ENCODE measurements at regions not wholly inside any gene's neighbourhood (a gene's known extent, or its start where the extent isn't known, plus 50 kb on each side); places are given as distances from the start of the nearest gene placed in this dataset.

- Mint-ChIP-seq H3K4me1 (ENCODE audit: low read depth) (peaks cover 2% of the 10 kb centered on the region), H3K36me3 (ENCODE audit: low read depth) (no peaks in the 10 kb centered on the region), H3K9me3 (no peaks in the 10 kb centered on the region), H3K4me3 (no peak overlapping the region), H3K27me3 (no peaks in the 10 kb centered on the region), H3K27ac (peak overlapping the region; percentile 89)
- DNase-seq (peak; percentile 29), ATAC-seq (peak; percentile 89)
- no peak for TF ChIP-seq CTCF (IDR thresholded peaks at IDR 0.05)
- CTCF ChIA-PET = no interaction called here
- intact Hi-C loops (cut with micrococcal nuclease) = no loop called here
- POLR2A ChIA-PET = interaction anchor here (0.7 kb wide), 1 partner anchor 298 kb away, joined by 3 read pairs; no protein-coding TSS in a partner anchor
Observed at GRCh38 chr2:12127638-12128037, 381.2 kb downstream of the LPIN1 start.

- Mint-ChIP-seq H3K36me3 (ENCODE audit: low read depth) (no peaks in the 10 kb centered on the region), H3K9me3 (peaks cover under 1% of the 10 kb centered on the region), H3K4me1 (ENCODE audit: low read depth) (no peaks in the 10 kb centered on the region), H3K27me3 (no peaks in the 10 kb centered on the region), H3K27ac (no peak overlapping the region), H3K4me3 (no peak overlapping the region)
- no peak for TF ChIP-seq CTCF (IDR thresholded peaks at IDR 0.05)
- CTCF ChIA-PET = no interaction called here
- no peak for ATAC-seq
- intact Hi-C loops (cut with micrococcal nuclease) = no loop called here
- POLR2A ChIA-PET = no interaction called here
- DNase-seq = no peak
Observed at GRCh38 chr2:12131975-12132374, 385.5 kb downstream of the LPIN1 start.

GRCh38 chr2:12141618-12142258, 395.3 kb downstream of the LPIN1 start:
- no peaks in the 10 kb centered on the region for H3K27me3 Mint-ChIP-seq
- H3K9me3 Mint-ChIP-seq = peaks cover 5% of the 10 kb centered on the region
- ATAC-seq (no peak), DNase-seq (no peak)
- intact Hi-C loops (cut with micrococcal nuclease) = no loop called here
- ChIA-PET POLR2A (no interaction called here), CTCF (no interaction called here)
- H3K4me3 Mint-ChIP-seq = no peak overlapping the region
- no peak overlapping the region for H3K27ac Mint-ChIP-seq
- TF ChIP-seq CTCF (IDR thresholded peaks at IDR 0.05) = no peak
- peaks cover 2% of the 10 kb centered on the region for H3K4me1 Mint-ChIP-seq (ENCODE audit: low read depth)
- H3K36me3 Mint-ChIP-seq (ENCODE audit: low read depth) = no peaks in the 10 kb centered on the region

- TF ChIP-seq CTCF (IDR thresholded peaks at IDR 0.05) = no peak
- H3K4me1 Mint-ChIP-seq (ENCODE audit: low read depth) = no peaks in the 10 kb centered on the region
- no peak for ATAC-seq
- DNase-seq = no peak
- H3K36me3 Mint-ChIP-seq (ENCODE audit: low read depth) = no peaks in the 10 kb centered on the region
- H3K4me3 Mint-ChIP-seq = no peak overlapping the region
- intact Hi-C loops (cut with micrococcal nuclease) = no loop called here
- no peaks in the 10 kb centered on the region for H3K9me3 Mint-ChIP-seq
- no peak overlapping the region for H3K27ac Mint-ChIP-seq
- H3K27me3 Mint-ChIP-seq = no peaks in the 10 kb centered on the region
- ChIA-PET CTCF (no interaction called here), POLR2A (no interaction called here)
Observed at GRCh38 chr2:12151716-12152115, 405.3 kb downstream of the LPIN1 start.

GRCh38 chr2:12152888-12153287, 406.5 kb downstream of the LPIN1 start:
- no peak overlapping the region for H3K27ac Mint-ChIP-seq
- H3K4me1 Mint-ChIP-seq (ENCODE audit: low read depth) = no peaks in the 10 kb centered on the region
- intact Hi-C loops (cut with micrococcal nuclease) = no loop called here
- ChIA-PET CTCF (interaction anchor here (1.3 kb wide), 1 partner anchor 10 kb away, joined by 3 read pairs; no protein-coding TSS in a partner anchor), POLR2A (no interaction called here)
- no peaks in the 10 kb centered on the region for H3K9me3 Mint-ChIP-seq
- no peak overlapping the region for H3K4me3 Mint-ChIP-seq
- no peaks in the 10 kb centered on the region for H3K36me3 Mint-ChIP-seq (ENCODE audit: low read depth)
- ATAC-seq (no peak), DNase-seq (no peak)
- no peaks in the 10 kb centered on the region for H3K27me3 Mint-ChIP-seq
- TF ChIP-seq CTCF (IDR thresholded peaks at IDR 0.05) = no peak

All from activated CD8-positive, alpha-beta T cell treated with anti-CD3 and anti-CD28 coated beads for 36 hours (primary cell).